GM21390 (cell line): ENCODE measurements at regions not wholly inside any gene's neighbourhood (a gene's known extent, or its start where the extent isn't known, plus 50 kb on each side); places are given as distances from the start of the nearest gene placed in this dataset.

Experiments used
- ATAC-seq: cut with Tn5 transposase; IDR thresholded peaks from one replicate; pipeline ENCODE4 v1.9.1; 2021; ENCODE audit not compliant: unreplicated experiment

- no peak for ATAC-seq
Measured at GRCh38 chr19:28793391-28794168, 419.4 kb downstream of the UQCRFS1 start.

GRCh38 chr19:28785971-28786370 is 427.0 kb downstream of the UQCRFS1 start:
- no peak for ATAC-seq

GRCh38 chr19:28764066-28764465 is 448.9 kb downstream of the UQCRFS1 start:
- no peak for ATAC-seq

- no peak for ATAC-seq
Measured at GRCh38 chr19:28746478-28746877, 466.5 kb downstream of the UQCRFS1 start.

GRCh38 chr19:28744943-28745342 is 468.0 kb downstream of the UQCRFS1 start:
- ATAC-seq, result no peak

GRCh38 chr19:28744014-28744413 is 468.9 kb downstream of the UQCRFS1 start:
- no peak for ATAC-seq

GRCh38 chr19:28737021-28737895 is 475.7 kb downstream of the UQCRFS1 start:
- no peak for ATAC-seq

- no peak for ATAC-seq
Measured at GRCh38 chr19:28736528-28736927, 476.4 kb downstream of the UQCRFS1 start.

- no peak for ATAC-seq
Measured at GRCh38 chr19:28731577-28731976, 481.4 kb downstream of the UQCRFS1 start.

- no peak for ATAC-seq
Measured at GRCh38 chr19:28730791-28731512, 482.0 kb downstream of the UQCRFS1 start.

- ATAC-seq, result no peak
Measured at GRCh38 chr19:28727480-28728159, 485.3 kb downstream of the UQCRFS1 start.

- ATAC-seq, result no peak
Measured at GRCh38 chr19:28726533-28727479, 486.1 kb downstream of the UQCRFS1 start.

- ATAC-seq, result no peak
Measured at GRCh38 chr19:28718909-28719308, 494.0 kb downstream of the UQCRFS1 start.

- no peak for ATAC-seq
Measured at GRCh38 chr19:28715157-28715556, 497.8 kb downstream of the UQCRFS1 start.

GRCh38 chr19:28711411-28711810 is 501.5 kb downstream of the UQCRFS1 start:
- ATAC-seq, result no peak

- ATAC-seq, result no peak
Measured at GRCh38 chr19:28710278-28710677, 502.7 kb downstream of the UQCRFS1 start.

- no peak for ATAC-seq
Measured at GRCh38 chr19:28706693-28707092, 506.3 kb downstream of the UQCRFS1 start.

- no peak for ATAC-seq
Measured at GRCh38 chr19:28705008-28705407, 507.9 kb downstream of the UQCRFS1 start.

- no peak for ATAC-seq
Measured at GRCh38 chr19:28703400-28703956, 509.5 kb downstream of the UQCRFS1 start.
